ENCODE measurements at regions not wholly inside any gene's neighbourhood (a gene's known extent, or its start where the extent isn't known, plus 50 kb on each side); places are given as distances from the start of the nearest gene placed in this dataset.
"Not testable (repeated sequence)": the region's sequence is repeated elsewhere in the genome, so short reads cannot be mapped to it uniquely, and the experiment has no call there.

GRCh38 chr16:65622871-65623270, 501.0 kb upstream of the CDH11 start:
- DNase-seq (ENCODE audit: low read depth), result no peak

GRCh38 chr16:65622151-65622550, 500.3 kb upstream of the CDH11 start:
- DNase-seq (ENCODE audit: low read depth), result no peak

GRCh38 chr16:65621640-65622039, 499.8 kb upstream of the CDH11 start:
- DNase-seq (ENCODE audit: low read depth), result no peak

- no peak for DNase-seq (ENCODE audit: low read depth)
These were observed 497.7 kb upstream of the CDH11 start for GRCh38 chr16:65619606-65620005.

- DNase-seq (ENCODE audit: low read depth), result no peak
These were observed 497.1 kb upstream of the CDH11 start for GRCh38 chr16:65618931-65619330.

- no peak for DNase-seq (ENCODE audit: low read depth)
These were observed 496.5 kb upstream of the CDH11 start for GRCh38 chr16:65618333-65618732.

- no peak for DNase-seq (ENCODE audit: low read depth)
These were observed 495.6 kb upstream of the CDH11 start for GRCh38 chr16:65617421-65617820.

- no peak for DNase-seq (ENCODE audit: low read depth)
These were observed 486.6 kb upstream of the CDH11 start for GRCh38 chr16:65608455-65608854.

- DNase-seq (ENCODE audit: low read depth), result no peak
These were observed 482.9 kb upstream of the CDH11 start for GRCh38 chr16:65604771-65605170.

GRCh38 chr16:65601781-65602180, 479.9 kb upstream of the CDH11 start:
- no peak for DNase-seq (ENCODE audit: low read depth)

GRCh38 chr16:65600629-65601028, 478.8 kb upstream of the CDH11 start:
- no peak for DNase-seq (ENCODE audit: low read depth)

GRCh38 chr16:65600046-65600445, 478.2 kb upstream of the CDH11 start:
- DNase-seq (ENCODE audit: low read depth), result no peak

GRCh38 chr16:65598621-65599020, 476.8 kb upstream of the CDH11 start:
- no peak for DNase-seq (ENCODE audit: low read depth)

GRCh38 chr16:65583498-65583897, 461.6 kb upstream of the CDH11 start:
- DNase-seq (ENCODE audit: low read depth), result no peak

- no peak for DNase-seq (ENCODE audit: low read depth)
These were observed 457.2 kb upstream of the CDH11 start for GRCh38 chr16:65579050-65579449.

GRCh38 chr16:65576631-65577030, 454.8 kb upstream of the CDH11 start:
- DNase-seq (ENCODE audit: low read depth), result no peak

- no peak for DNase-seq (ENCODE audit: low read depth)
These were observed 454.3 kb upstream of the CDH11 start for GRCh38 chr16:65576139-65576538.

GRCh38 chr16:65574326-65574966, 452.6 kb upstream of the CDH11 start:
- no peak for DNase-seq (ENCODE audit: low read depth)

- peak; percentile 61 for DNase-seq (ENCODE audit: low read depth)
These were observed 450.3 kb upstream of the CDH11 start for GRCh38 chr16:65572156-65572555.

- no peak for DNase-seq (ENCODE audit: low read depth)
These were observed 448.4 kb upstream of the CDH11 start for GRCh38 chr16:65570261-65570660.

- DNase-seq (ENCODE audit: low read depth), result no peak
These were observed 438.0 kb upstream of the CDH11 start for GRCh38 chr16:65559846-65560245.

GRCh38 chr16:65549689-65550088, 427.8 kb upstream of the CDH11 start:
- not testable (repeated sequence) for DNase-seq (ENCODE audit: low read depth)

- DNase-seq (ENCODE audit: low read depth), result no peak
These were observed 426.6 kb upstream of the CDH11 start for GRCh38 chr16:65548470-65548869.

- peak; percentile 76 for DNase-seq (ENCODE audit: low read depth)
These were observed 426.0 kb upstream of the CDH11 start for GRCh38 chr16:65547772-65548446.
